ENCODE measurements at regions not wholly inside any gene's neighbourhood (a gene's known extent, or its start where the extent isn't known, plus 50 kb on each side); places are given as distances from the start of the nearest gene placed in this dataset.
"Not testable (repeated sequence)": the region's sequence is repeated elsewhere in the genome, so short reads cannot be mapped to it uniquely, and the experiment has no call there.

- Mint-ChIP-seq H3K27me3 (no peaks in the 10 kb centered on the region), H3K4me3 (no peak overlapping the region), H3K9me3 (peaks cover 2% of the 10 kb centered on the region), H3K27ac (no peak overlapping the region), H3K4me1 (no peaks in the 10 kb centered on the region), H3K36me3 (ENCODE audit: low read depth) (no peaks in the 10 kb centered on the region)
- ChIA-PET POLR2A (no interaction called here), CTCF (no interaction called here)
- ATAC-seq (ENCODE audit: low read depth) (no peak), DNase-seq (no peak)
- no peak for TF ChIP-seq CTCF (IDR thresholded peaks at IDR 0.05)
- intact Hi-C loops (cut with micrococcal nuclease), result no loop called here
These were observed 81.8 kb upstream of the ALCAM start for GRCh38 chr3:105284876-105285275.

GRCh38 chr3:105285653-105286241 is 81.0 kb upstream of the ALCAM start:
- CTCF ChIA-PET, result no interaction called here
- Mint-ChIP-seq H3K27me3 (no peaks in the 10 kb centered on the region), H3K9me3 (peaks cover 3% of the 10 kb centered on the region), H3K36me3 (ENCODE audit: low read depth) (no peaks in the 10 kb centered on the region), H3K4me3 (no peak overlapping the region), H3K27ac (no peak overlapping the region), H3K4me1 (no peaks in the 10 kb centered on the region)
- no peak for TF ChIP-seq CTCF (IDR thresholded peaks at IDR 0.05)
- ATAC-seq (ENCODE audit: low read depth) (no peak), DNase-seq (no peak)
- POLR2A ChIA-PET, result no interaction called here
- intact Hi-C loops (cut with micrococcal nuclease), result no loop called here

- ATAC-seq (ENCODE audit: low read depth), result no peak
- TF ChIP-seq CTCF (IDR thresholded peaks at IDR 0.05), result no peak
- Mint-ChIP-seq H3K9me3 (peaks cover 12% of the 10 kb centered on the region), H3K4me1 (no peaks in the 10 kb centered on the region), H3K27me3 (no peaks in the 10 kb centered on the region), H3K27ac (no peak overlapping the region), H3K36me3 (ENCODE audit: low read depth) (no peaks in the 10 kb centered on the region), H3K4me3 (no peak overlapping the region)
- intact Hi-C loops (cut with micrococcal nuclease), result loop anchor here (10.0 kb wide), 1 partner anchor 59 kb away; no protein-coding TSS in a partner anchor
- ChIA-PET CTCF (no interaction called here), POLR2A (no interaction called here)
- no peak for DNase-seq
These were observed 73.3 kb upstream of the ALCAM start for GRCh38 chr3:105293441-105293840.

- H3K27ac Mint-ChIP-seq; ATAC-seq (ENCODE audit: low read depth); H3K4me1 Mint-ChIP-seq; H3K4me3 Mint-ChIP-seq; POLR2A ChIA-PET; H3K27me3 Mint-ChIP-seq; DNase-seq; H3K9me3 Mint-ChIP-seq; CTCF ChIA-PET; H3K36me3 Mint-ChIP-seq (ENCODE audit: low read depth): not testable (repeated sequence)
- intact Hi-C loops (cut with micrococcal nuclease), result loop anchor here (10.0 kb wide), 1 partner anchor 62 kb away; no protein-coding TSS in a partner anchor
These were observed 70.4 kb upstream of the ALCAM start for GRCh38 chr3:105296182-105296822.

- ATAC-seq (ENCODE audit: low read depth), result no peak
- Mint-ChIP-seq H3K9me3 (peaks cover 29% of the 10 kb centered on the region), H3K4me1 (no peaks in the 10 kb centered on the region), H3K27ac (no peak overlapping the region), H3K27me3 (no peaks in the 10 kb centered on the region), H3K4me3 (no peak overlapping the region), H3K36me3 (ENCODE audit: low read depth) (peaks cover 6% of the 10 kb centered on the region)
- intact Hi-C loops (cut with micrococcal nuclease), result no loop called here
- DNase-seq, result no peak
- ChIA-PET POLR2A (no interaction called here), CTCF (interaction anchor here (0.6 kb wide), 1 partner anchor 78 kb away, joined by 3 read pairs; no protein-coding TSS in a partner anchor)
- TF ChIP-seq CTCF (IDR thresholded peaks at IDR 0.05), result no peak
These were observed 62.2 kb upstream of the ALCAM start for GRCh38 chr3:105304487-105304886.
